ENCODE measurements at regions not wholly inside any gene's neighbourhood (a gene's known extent, or its start where the extent isn't known, plus 50 kb on each side); places are given as distances from the start of the nearest gene placed in this dataset.

DNA sequence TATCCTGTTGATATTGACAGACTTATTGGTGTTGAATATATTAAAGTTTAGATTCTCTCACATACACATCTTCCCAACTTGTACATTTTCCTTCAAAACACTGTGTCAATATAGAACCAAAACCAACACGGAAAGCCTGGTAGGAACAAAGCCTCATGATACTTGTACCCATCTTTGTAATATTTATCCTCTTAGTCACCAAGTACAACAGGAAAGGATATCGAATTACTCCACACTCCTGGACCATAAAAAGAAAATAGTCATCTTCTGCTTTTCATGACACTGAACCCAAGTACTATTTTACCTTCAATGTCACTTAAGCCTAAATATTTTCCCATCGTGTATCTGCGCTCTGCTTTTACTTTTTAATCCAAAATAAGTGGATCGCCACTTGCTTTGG, 702.9 kb upstream of the PCDH9 start:
- Histone ChIP-seq H3K18ac (ENCODE audit: extremely low read depth, low read length) (no peak overlapping the region), H3K4me1 (replicated peaks in 1 of 4; ENCODE audit: control insufficient read depth in 3 of 4, insufficient read depth in 4 of 4, low read length in 3 of 4) (no peaks in the 10 kb centered on the region), H4K5ac (ENCODE audit: insufficient read length, low read depth, low read length) (no peak overlapping the region), H3K27ac (ENCODE audit: low read depth, low read length) (no peak overlapping the region), H3K4ac (replicated peaks; ENCODE audit: insufficient read length, low read depth, low read length) (no peak overlapping the region), H2AK5ac (ENCODE audit: low read depth, low read length) (no peak overlapping the region), H2BK20ac (ENCODE audit: low read length) (no peak overlapping the region), H3K4me3 (ENCODE audit: extremely low read depth in 1 of 4, insufficient read depth in 2 of 4, low read depth in 3 of 4, low read length in 4 of 4) (no peak overlapping the region), H2BK12ac (ENCODE audit: low read depth, low read length) (no peak overlapping the region), H3K79me2 (ENCODE audit: control insufficient read depth in 1 of 2, insufficient read depth in 2 of 2, low read length in 2 of 2) (no peaks in the 10 kb centered on the region), H2BK120ac (replicated peaks; ENCODE audit: low read depth, low read length) (no peak overlapping the region), H3K9ac (replicated peaks in 1 of 4; ENCODE audit: extremely low read depth in 1 of 4, low read depth in 3 of 4, low read length in 3 of 4) (no peak overlapping the region), H4K8ac (ENCODE audit: extremely low read depth, insufficient read depth, low read length) (no peak overlapping the region), H3K36me3 (ENCODE audit: control insufficient read depth in 2 of 4, insufficient read depth in 4 of 4, low read length in 3 of 4) (no peaks in the 10 kb centered on the region), H3K9me3 (ENCODE audit: insufficient read depth in 2 of 2, low read depth in 1 of 2, low read length in 1 of 2) (no peaks in the 10 kb centered on the region), H2AFZ (ENCODE audit: low read length) (no peak overlapping the region), H3K79me1 (ENCODE audit: low read depth, low read length) (no peaks in the 10 kb centered on the region), H4K91ac (replicated peaks; ENCODE audit: insufficient read length, low read length) (no peak overlapping the region), H3K14ac (ENCODE audit: insufficient read length) (no peak overlapping the region), H3K27me3 (replicated peaks in 1 of 4; ENCODE audit: control insufficient read depth in 3 of 4, extremely low read depth in 1 of 4, insufficient read depth in 3 of 4, low read length in 3 of 4) (no peaks in the 10 kb centered on the region), H2BK5ac (ENCODE audit: low read depth, low read length) (no peak overlapping the region), H3K23me2 (ENCODE audit: low read depth, low read length) (no peaks in the 10 kb centered on the region; the same call in 1 of the 2 replicates), H3K56ac (replicated peaks; ENCODE audit: insufficient read length, low read depth, low read length) (no peak overlapping the region), H2BK15ac (ENCODE audit: low read length) (no peak overlapping the region), H4K20me1 (replicated peaks in 1 of 2; ENCODE audit: control insufficient read depth in 1 of 2, insufficient read depth in 2 of 2, low read length in 2 of 2) (no peaks in the 10 kb centered on the region), H3K4me2 (ENCODE audit: insufficient read depth in 1 of 2, low read depth in 2 of 2, low read length in 2 of 2) (no peak overlapping the region), H3K23ac (ENCODE audit: insufficient read length) (no peak overlapping the region)
- POLR2A ChIA-PET (ENCODE audit: partially characterized antibody), result no interaction called here
- FAIRE-seq (no peak), DNase-seq (ENCODE audit: low read depth in 1 of 2, low spot score in 2 of 2) (no peak)
- no peak for TF ChIP-seq CHD1 (IDR thresholded peaks at IDR 0.05; ENCODE audit: low read depth, low read length)
- no peak for TF ChIP-seq BACH1 (IDR thresholded peaks at IDR 0.05; ENCODE audit: low read length)
- TF ChIP-seq TEAD4 (IDR thresholded peaks at IDR 0.05; ENCODE audit: low read depth, low read length), result no peak
- TF ChIP-seq CHD2 (IDR thresholded peaks at IDR 0.05; ENCODE audit: low read length), result no peak
- TF ChIP-seq POU5F1 (IDR thresholded peaks at IDR 0.05; ENCODE audit: low read depth, low read length), result no peak
- no peak for TF ChIP-seq RFX5 (IDR thresholded peaks at IDR 0.05; ENCODE audit: borderline replicate concordance, low read depth, low read length)
- TF ChIP-seq HDAC2 (IDR thresholded peaks at IDR 0.05; ENCODE audit: borderline replicate concordance in 1 of 2, low read depth in 2 of 2, low read length in 2 of 2), result no peak
- TF ChIP-seq KDM1A (IDR thresholded peaks at IDR 0.05; ENCODE audit: borderline replicate concordance, low read length), result no peak
- TF ChIP-seq ASH2L (IDR thresholded peaks at IDR 0.05; ENCODE audit: low read length), result no peak
- no peak for TF ChIP-seq CREB1 (IDR thresholded peaks at IDR 0.05)
- 93% methylated on average over 5 of the region's 5 CpGs; no CpG with 5 or more reads in 1 of the 2 experiments for WGBS, 2 experiments (ENCODE audit: extremely low coverage in 1 of 2, insufficient coverage in 1 of 2, insufficient read length in 1 of 2, insufficient replicate concordance in 2 of 2, low coverage in 1 of 2, low lambda C conversion rate in 2 of 2, missing lambda C conversion rate in 1 of 2)
- CTCF ChIA-PET (ENCODE audit: partially characterized antibody), result no interaction called here

Measured in H1 (cell line).